Stomach (tissue), 8 donors: ENCODE measurements at regions not wholly inside any gene's neighbourhood (a gene's known extent, or its start where the extent isn't known, plus 50 kb on each side); places are given as distances from the start of the nearest gene placed in this dataset.

Experiments used
- DNase-seq, 2 donors: peaks; one replicate each; pipeline versions ENCODE4 v3.0.0 to v3.0.0-alpha.2; 2013 to 2019
- H3K27ac ChIP-seq, 5 donors: fragments of 200-600 bp in 4 of 5; sonication (generic) in 4 of 5; one replicate each; pipeline ENCODE4 v1.5.1; 2013 to 2019; ENCODE audit warnings: mild to moderate bottlenecking in 1 of 5, moderate library complexity in 1 of 5
- H3K27me3 ChIP-seq, 3 donors: fragments of 200-600 bp; sonication (generic); one replicate each; pipeline ENCODE4 v1.5.1; 2017 to 2019; ENCODE audit warnings: mixed run types in 1 of 3
- H3K36me3 ChIP-seq, 4 donors: fragments of 200-600 bp; sonication (generic); 1 replicate in 3 of 4; 2 replicates in 1 of 4; pipeline ENCODE4 v1.5.1; 2016 to 2019
- H3K4me1 ChIP-seq, 4 donors: fragments of 200-600 bp; sonication (generic); one replicate each; pipeline ENCODE4 v1.5.1; 2016 to 2019
- H3K4me3 ChIP-seq, 4 donors: fragments of 200-600 bp; sonication (generic) in 3 of 4; one replicate each; pipeline ENCODE4 v1.5.1; 2016 to 2019; ENCODE audit warnings: mild to moderate bottlenecking in 1 of 4
- H3K9me3 ChIP-seq, 4 donors: fragments of 200-600 bp; sonication (generic); one replicate each; pipeline ENCODE4 v1.5.1; 2016 to 2019
- CTCF ChIP-seq, 7 experiments: fragments of 450-650 bp in 4 of 7; fragments of 200-600 bp in 3 of 7; sonication (generic) in 3 of 7; IDR thresholded peaks; one replicate each; pipeline ENCODE4 v1.5.1; 2016 to 2019; ENCODE audit warnings: antibody characterized with exemption in 7 of 7, control low read depth in 2 of 7, mild to moderate bottlenecking in 1 of 7
- EP300 ChIP-seq: sonication (generic); formaldehyde crosslinking; IDR thresholded peaks from one replicate; pipeline ENCODE4 v1.6.1; 2017; ENCODE audit warnings: antibody characterized with exemption
- POLR2A ChIP-seq, 4 donors: fragments of 450-650 bp; IDR thresholded peaks; one replicate each; pipeline ENCODE4 v1.6.1; 2016; ENCODE audit warnings: antibody characterized with exemption in 4 of 4, control low read depth in 2 of 4, mild to moderate bottlenecking in 1 of 4, moderate library complexity in 1 of 4
- POLR2AphosphoS5 ChIP-seq, 3 donors: sonication (generic); formaldehyde crosslinking; IDR thresholded peaks; one replicate each; pipeline ENCODE4 v1.6.1; 2016; ENCODE audit warnings: antibody characterized with exemption in 3 of 3
- WGBS, 5 donors: extraction: QIAGEN DNeasy Blood & Tissue Kit in 3 of 5; methylation state at CpG; one replicate each; pipeline versions ENCODE4 v1.1.5 to v1.1.7; 2013 to 2018; 5-methylcytosine and 5-hydroxymethylcytosine counted together
- intact Hi-C: fragments of 100-400 bp; cut with DNase I; formaldehyde crosslinking; loops from one replicate; pipeline ENCODE4 v1.15.1; 2023; ENCODE audit warnings: low total_unique reads
- donor health status: healthy with polysubstance abuse.
- donor health status: Bipolar disorder and iron deficiency.
- donor health status: healthy.

GRCh38 chrX:10952619-10953018 is 158.5 kb upstream of the HCCS start:
- H3K4me1 ChIP-seq: no peaks in the 10 kb centered on the region
- intact Hi-C loops: no loop called here

GRCh38 chrX:10965174-10965798 is 145.8 kb upstream of the HCCS start:
- 83 to 94% (median 91%) methylated on average over 8 of the region's 8 CpGs for WGBS, 5 donors
- H3K27ac ChIP-seq: no peak overlapping the region
- TF ChIP-seq CTCF (IDR thresholded peaks at IDR 0.05) (no peak), POLR2AphosphoS5 (IDR thresholded peaks at IDR 0.05) (no peak), EP300 (no peak), POLR2A (IDR thresholded peaks at IDR 0.05) (no peak)
- no peak for DNase-seq
- H3K27me3 ChIP-seq: no peaks in the 10 kb centered on the region
- intact Hi-C loops: no loop called here
- no peaks in the 10 kb centered on the region for H3K36me3 ChIP-seq
- no peaks in the 10 kb centered on the region for H3K9me3 ChIP-seq
- H3K4me3 ChIP-seq: no peak overlapping the region
- no peaks in the 10 kb centered on the region for H3K4me1 ChIP-seq

More at GRCh38 chrX:10952619-10953018, 158.5 kb upstream of the HCCS start:
- H3K9me3 ChIP-seq: peaks cover 0 to 31% (median 19%) of the 10 kb centered on the region in 4 donors
- no peak overlapping the region for H3K4me3 ChIP-seq
- H3K27ac ChIP-seq: no peak overlapping the region
- WGBS, 5 donors: 51 to 76% (median 64%) methylated on average over 2 to 5 of the region's 5 CpGs
- no peak for DNase-seq
- TF ChIP-seq POLR2AphosphoS5 (IDR thresholded peaks at IDR 0.05) (no peak), CTCF (IDR thresholded peaks at IDR 0.05) (no peak), POLR2A (IDR thresholded peaks at IDR 0.05) (no peak), EP300 (no peak)
- H3K27me3 ChIP-seq: no peaks in the 10 kb centered on the region
- H3K36me3 ChIP-seq: no peaks in the 10 kb centered on the region

GRCh38 chrX:10966057-10966456 is 145.1 kb upstream of the HCCS start:
- no peak for DNase-seq
- no peak overlapping the region for H3K4me3 ChIP-seq
- H3K27me3 ChIP-seq: no peaks in the 10 kb centered on the region
- no peak overlapping the region for H3K27ac ChIP-seq
- no peak for TF ChIP-seq EP300
- no peak for TF ChIP-seq CTCF (IDR thresholded peaks at IDR 0.05)
- TF ChIP-seq POLR2A (IDR thresholded peaks at IDR 0.05): no peak
- no peak for TF ChIP-seq POLR2AphosphoS5 (IDR thresholded peaks at IDR 0.05)
- 41 to 90% (median 58%) methylated on average over 1 of the region's 1 CpG for WGBS, 5 donors
- H3K4me1 ChIP-seq: no peaks in the 10 kb centered on the region
- intact Hi-C loops: no loop called here
- no peaks in the 10 kb centered on the region for H3K36me3 ChIP-seq
- no peaks in the 10 kb centered on the region for H3K9me3 ChIP-seq

GRCh38 chrX:10971176-10971575 is 140.0 kb upstream of the HCCS start:
- TF ChIP-seq EP300 (no peak), POLR2A (IDR thresholded peaks at IDR 0.05) (no peak), CTCF (IDR thresholded peaks at IDR 0.05) (no peak), POLR2AphosphoS5 (IDR thresholded peaks at IDR 0.05) (no peak)
- H3K9me3 ChIP-seq: no peaks in the 10 kb centered on the region
- H3K4me3 ChIP-seq: no peak overlapping the region
- intact Hi-C loops: no loop called here
- DNase-seq: no peak
- H3K36me3 ChIP-seq: no peaks in the 10 kb centered on the region
- no peak overlapping the region for H3K27ac ChIP-seq
- WGBS, 5 donors: 76 to 93% (median 85%) methylated on average over 1 of the region's 1 CpG
- H3K27me3 ChIP-seq: no peaks in the 10 kb centered on the region
- no peaks in the 10 kb centered on the region for H3K4me1 ChIP-seq
